ENCODE measurements at regions not wholly inside any gene's neighbourhood (a gene's known extent, or its start where the extent isn't known, plus 50 kb on each side); places are given as distances from the start of the nearest gene placed in this dataset.

DNA sequence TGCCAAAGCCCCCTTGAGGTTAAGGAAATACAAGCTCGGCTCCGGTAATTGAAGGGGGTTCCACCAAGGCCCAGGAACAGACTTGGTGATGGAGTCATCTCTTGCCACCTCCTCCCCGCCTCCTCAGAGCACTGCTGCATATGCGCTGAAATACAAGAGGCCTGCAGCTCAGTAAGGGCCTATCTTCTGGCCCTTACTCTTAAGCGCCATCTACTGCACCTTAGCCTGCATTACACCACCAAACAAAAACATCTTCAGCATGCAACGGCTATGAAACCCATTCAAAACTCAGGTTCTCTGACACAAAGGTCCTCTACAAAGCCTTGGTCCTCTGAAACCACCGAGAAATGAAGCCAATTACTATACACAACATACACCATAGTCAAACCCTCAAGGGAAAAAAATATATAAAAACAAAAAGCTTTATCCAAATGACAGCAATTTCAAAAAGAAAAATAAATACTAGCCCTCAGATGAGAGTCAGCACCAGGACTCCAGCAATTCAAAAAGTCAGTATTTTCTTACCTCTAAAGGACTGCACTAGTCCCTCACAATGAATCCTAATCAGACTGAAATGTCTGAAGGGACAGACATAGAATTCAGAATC, 176.8 kb upstream of the TBX20 start:
- TF ChIP-seq, protein P1, sequence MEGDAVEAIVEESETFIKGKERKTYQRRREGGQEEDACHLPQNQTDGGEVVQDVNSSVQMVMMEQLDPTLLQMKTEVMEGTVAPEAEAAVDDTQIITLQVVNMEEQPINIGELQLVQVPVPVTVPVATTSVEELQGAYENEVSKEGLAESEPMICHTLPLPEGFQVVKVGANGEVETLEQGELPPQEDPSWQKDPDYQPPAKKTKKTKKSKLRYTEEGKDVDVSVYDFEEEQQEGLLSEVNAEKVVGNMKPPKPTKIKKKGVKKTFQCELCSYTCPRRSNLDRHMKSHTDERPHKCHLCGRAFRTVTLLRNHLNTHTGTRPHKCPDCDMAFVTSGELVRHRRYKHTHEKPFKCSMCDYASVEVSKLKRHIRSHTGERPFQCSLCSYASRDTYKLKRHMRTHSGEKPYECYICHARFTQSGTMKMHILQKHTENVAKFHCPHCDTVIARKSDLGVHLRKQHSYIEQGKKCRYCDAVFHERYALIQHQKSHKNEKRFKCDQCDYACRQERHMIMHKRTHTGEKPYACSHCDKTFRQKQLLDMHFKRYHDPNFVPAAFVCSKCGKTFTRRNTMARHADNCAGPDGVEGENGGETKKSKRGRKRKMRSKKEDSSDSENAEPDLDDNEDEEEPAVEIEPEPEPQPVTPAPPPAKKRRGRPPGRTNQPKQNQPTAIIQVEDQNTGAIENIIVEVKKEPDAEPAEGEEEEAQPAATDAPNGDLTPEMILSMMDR (conservative IDR thresholded peaks at IDR 0.05; ENCODE audit: low read depth, low read length): peak; percentile 34; the same call in 1 of the 2 replicates
- TF ChIP-seq CEBPB (IDR thresholded peaks at IDR 0.05; ENCODE audit: low read depth, low read length) (no peak), MXI1 (IDR thresholded peaks at IDR 0.05; ENCODE audit: borderline replicate concordance, low read depth, low read length) (no peak), POLR2A (IDR thresholded peaks at IDR 0.05; ENCODE audit: low read depth, low read length) (no peak)

Measured in IMR-90 (cell line).